ENCODE measurements at regions not wholly inside any gene's neighbourhood (a gene's known extent, or its start where the extent isn't known, plus 50 kb on each side); places are given as distances from the start of the nearest gene placed in this dataset.

GRCh38 chr5:28880936-28881335, 1842.5 kb upstream of the CDH9 start:
- TF ChIP-seq CTCF (IDR thresholded peaks at IDR 0.05) (no peak), POLR2A (IDR thresholded peaks at IDR 0.05) (no peak)

All from Peyer's patch (tissue), 4 donors.